Esophagus muscularis mucosa (tissue), 3 donors: ENCODE measurements at regions not wholly inside any gene's neighbourhood (a gene's known extent, or its start where the extent isn't known, plus 50 kb on each side); places are given as distances from the start of the nearest gene placed in this dataset.
"Not testable (repeated sequence)": the region's sequence is repeated elsewhere in the genome, so short reads cannot be mapped to it uniquely, and the experiment has no call there.

ENCODE experiments used
- POLR2A ChIP-seq: fragments of 450-650 bp; IDR thresholded peaks from one replicate; pipeline ENCODE4 v1.6.1; 2017; ENCODE audit warnings: antibody characterized with exemption, moderate library complexity, mild to moderate bottlenecking, low read depth
- TF ChIP-seq, protein P1 (sequence below), 3 experiments: fragments of 200-600 bp in 2 of 3; fragments of 450-650 bp in 1 of 3; sonication (generic) in 2 of 3; IDR thresholded peaks; one replicate each; pipeline ENCODE4 v1.5.1; 2017 to 2019; ENCODE audit warnings: antibody characterized with exemption in 3 of 3, mild to moderate bottlenecking in 2 of 3, moderate library complexity in 1 of 3

DNA sequence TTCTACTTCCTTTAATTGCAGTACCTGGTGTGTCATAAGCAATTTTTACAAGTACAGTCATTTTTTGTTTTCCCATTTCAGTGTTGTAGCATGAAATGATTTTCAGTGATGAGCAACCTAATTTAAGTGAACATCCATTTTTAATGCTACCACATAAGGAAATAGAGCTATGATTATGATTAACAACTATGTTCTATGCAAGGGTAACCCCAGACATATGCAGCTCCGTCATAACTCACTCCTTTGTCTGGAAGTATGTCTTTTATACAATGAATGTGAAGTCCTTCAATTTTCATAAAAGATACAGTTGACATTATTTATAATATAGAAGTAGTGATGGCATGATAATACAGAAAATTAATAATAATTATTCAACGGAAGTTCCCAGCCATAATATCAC is 783.3 kb upstream of the CDH18 start:
- TF ChIP-seq, protein P1, sequence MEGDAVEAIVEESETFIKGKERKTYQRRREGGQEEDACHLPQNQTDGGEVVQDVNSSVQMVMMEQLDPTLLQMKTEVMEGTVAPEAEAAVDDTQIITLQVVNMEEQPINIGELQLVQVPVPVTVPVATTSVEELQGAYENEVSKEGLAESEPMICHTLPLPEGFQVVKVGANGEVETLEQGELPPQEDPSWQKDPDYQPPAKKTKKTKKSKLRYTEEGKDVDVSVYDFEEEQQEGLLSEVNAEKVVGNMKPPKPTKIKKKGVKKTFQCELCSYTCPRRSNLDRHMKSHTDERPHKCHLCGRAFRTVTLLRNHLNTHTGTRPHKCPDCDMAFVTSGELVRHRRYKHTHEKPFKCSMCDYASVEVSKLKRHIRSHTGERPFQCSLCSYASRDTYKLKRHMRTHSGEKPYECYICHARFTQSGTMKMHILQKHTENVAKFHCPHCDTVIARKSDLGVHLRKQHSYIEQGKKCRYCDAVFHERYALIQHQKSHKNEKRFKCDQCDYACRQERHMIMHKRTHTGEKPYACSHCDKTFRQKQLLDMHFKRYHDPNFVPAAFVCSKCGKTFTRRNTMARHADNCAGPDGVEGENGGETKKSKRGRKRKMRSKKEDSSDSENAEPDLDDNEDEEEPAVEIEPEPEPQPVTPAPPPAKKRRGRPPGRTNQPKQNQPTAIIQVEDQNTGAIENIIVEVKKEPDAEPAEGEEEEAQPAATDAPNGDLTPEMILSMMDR (IDR thresholded peaks at IDR 0.05): not testable (repeated sequence)
- TF ChIP-seq POLR2A: not testable (repeated sequence)
